Mesothelial cell of epicardium (in vitro differentiated cells): ENCODE measurements at regions not wholly inside any gene's neighbourhood (a gene's known extent, or its start where the extent isn't known, plus 50 kb on each side); places are given as distances from the start of the nearest gene placed in this dataset.

Source experiments
- DNase-seq, 2 experiments: peaks; one replicate each; pipeline ENCODE4 v3.0.0; 2021; ENCODE audit warnings: low spot score in 2 of 2; ENCODE audit not compliant: unreplicated experiment in 2 of 2
- H3K27ac Mint-ChIP-seq: 2 replicates; pipeline ENCODE4 v1.8.0; 2021; ENCODE audit warnings: mixed read lengths
- H3K27me3 Mint-ChIP-seq: 2 replicates; pipeline ENCODE4 v1.8.0; 2021; ENCODE audit warnings: low read depth, mixed read lengths
- H3K36me3 Mint-ChIP-seq: 2 replicates; pipeline ENCODE4 v1.8.0; 2021; ENCODE audit warnings: mixed read lengths
- H3K4me1 Mint-ChIP-seq: 2 replicates; pipeline ENCODE4 v1.8.0; 2021; ENCODE audit warnings: mixed read lengths
- H3K4me3 Mint-ChIP-seq: 2 replicates; pipeline ENCODE4 v1.8.0; 2021; ENCODE audit warnings: mild to moderate bottlenecking, moderate library complexity, mixed read lengths
- H3K9me3 Mint-ChIP-seq: 2 replicates; pipeline ENCODE4 v1.8.0; 2021; ENCODE audit warnings: mixed read lengths
- CTCF ChIP-seq: fragments of 200-600 bp; sonication (generic); IDR thresholded peaks from one replicate; pipeline ENCODE4 v1.5.0; 2021; ENCODE audit warnings: antibody characterized with exemption; ENCODE audit not compliant: unreplicated experiment

GRCh38 chr6:11486959-11487358, 50.6 kb upstream of the TMEM170B start:
- no peak for DNase-seq
- Mint-ChIP-seq H3K9me3 (no peaks in the 10 kb centered on the region), H3K36me3 (no peaks in the 10 kb centered on the region), H3K27me3 (no peaks in the 10 kb centered on the region), H3K4me1 (peaks cover 19% of the 10 kb centered on the region), H3K4me3 (no peak overlapping the region), H3K27ac (no peak overlapping the region)
- TF ChIP-seq CTCF = no peak

- H3K27ac Mint-ChIP-seq = no peak overlapping the region
- no peak for TF ChIP-seq CTCF
- peaks cover 19% of the 10 kb centered on the region for H3K4me1 Mint-ChIP-seq
- H3K36me3 Mint-ChIP-seq = no peaks in the 10 kb centered on the region
- H3K27me3 Mint-ChIP-seq = no peaks in the 10 kb centered on the region
- no peak for DNase-seq
- H3K9me3 Mint-ChIP-seq = no peaks in the 10 kb centered on the region
- no peak overlapping the region for H3K4me3 Mint-ChIP-seq
Observed at GRCh38 chr6:11486486-11486885, 51.1 kb upstream of the TMEM170B start.

- TF ChIP-seq CTCF = no peak
- Mint-ChIP-seq H3K4me3 (no peak overlapping the region), H3K27ac (no peak overlapping the region)
Observed at GRCh38 chr6:11486051-11486450, 51.5 kb upstream of the TMEM170B start.

GRCh38 chr6:11485271-11485670, 52.3 kb upstream of the TMEM170B start:
- Mint-ChIP-seq H3K9me3 (no peaks in the 10 kb centered on the region), H3K4me1 (peaks cover 19% of the 10 kb centered on the region), H3K27me3 (no peaks in the 10 kb centered on the region), H3K36me3 (no peaks in the 10 kb centered on the region), H3K27ac (no peak overlapping the region), H3K4me3 (no peak overlapping the region)
- no peak for DNase-seq
- no peak for TF ChIP-seq CTCF

More at GRCh38 chr6:11486051-11486450, 51.5 kb upstream of the TMEM170B start:
- DNase-seq = no peak
- H3K27me3 Mint-ChIP-seq = no peaks in the 10 kb centered on the region
- H3K4me1 Mint-ChIP-seq = peaks cover 19% of the 10 kb centered on the region
- H3K36me3 Mint-ChIP-seq = no peaks in the 10 kb centered on the region
- H3K9me3 Mint-ChIP-seq = no peaks in the 10 kb centered on the region

- no peaks in the 10 kb centered on the region for H3K9me3 Mint-ChIP-seq
- H3K27ac Mint-ChIP-seq = no peak overlapping the region
- no peak for TF ChIP-seq CTCF
- H3K27me3 Mint-ChIP-seq = no peaks in the 10 kb centered on the region
- H3K4me1 Mint-ChIP-seq = peaks cover 19% of the 10 kb centered on the region
- no peak for DNase-seq
- H3K4me3 Mint-ChIP-seq = no peak overlapping the region
- H3K36me3 Mint-ChIP-seq = no peaks in the 10 kb centered on the region
Observed at GRCh38 chr6:11484441-11484840, 53.1 kb upstream of the TMEM170B start.

- H3K27me3 Mint-ChIP-seq = no peaks in the 10 kb centered on the region
- DNase-seq = no peak
- no peak overlapping the region for H3K4me3 Mint-ChIP-seq
- TF ChIP-seq CTCF = no peak
- peaks cover 4% of the 10 kb centered on the region for H3K9me3 Mint-ChIP-seq
- H3K36me3 Mint-ChIP-seq = no peaks in the 10 kb centered on the region
- H3K4me1 Mint-ChIP-seq = peaks cover 19% of the 10 kb centered on the region
- no peak overlapping the region for H3K27ac Mint-ChIP-seq
Observed at GRCh38 chr6:11482616-11483015, 54.9 kb upstream of the TMEM170B start.
